NOMO-1 treated with dmso at 0.1 percent for 144 hours (cell line): ENCODE measurements at regions not wholly inside any gene's neighbourhood (a gene's known extent, or its start where the extent isn't known, plus 50 kb on each side); places are given as distances from the start of the nearest gene placed in this dataset.
A peak's percentile ranks its signal among the peaks of the same experiment; 100 is the strongest.
"Not testable (repeated sequence)": the region's sequence is repeated elsewhere in the genome, so short reads cannot be mapped to it uniquely, and the experiment has no call there.

ENCODE experiments used
- DNase-seq: peaks from one replicate; lab custom pipeline; 2025; ENCODE audit not compliant: unreplicated experiment; lab: John Stamatoyannopoulos, UW

- no peak for DNase-seq
Observed at GRCh38 chrX:102784550-102784949, 64.0 kb downstream of the GPRASP3 start.

- no peak for DNase-seq
Observed at GRCh38 chrX:102787283-102787682, 66.7 kb downstream of the GPRASP3 start.

DNA sequence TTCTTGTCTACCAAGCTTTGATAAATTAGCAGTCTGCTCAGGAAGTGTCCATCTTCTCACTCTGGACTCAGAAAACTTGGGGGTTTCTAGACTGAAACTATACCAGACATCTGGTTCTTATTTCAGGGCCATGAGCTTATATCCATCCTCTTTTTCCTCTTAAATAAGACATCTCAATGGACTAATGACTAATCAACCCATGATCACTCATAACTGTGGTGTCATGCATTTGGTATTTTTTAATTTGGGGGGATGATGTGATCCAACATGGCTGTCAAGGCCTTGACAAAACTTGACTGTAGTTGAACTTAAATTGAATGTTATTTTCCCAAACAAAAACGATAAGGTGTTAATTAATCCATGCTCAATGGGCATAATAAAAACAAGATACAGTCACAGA lies 87.8 kb downstream of the GPRASP3 start:
- no peak for DNase-seq

DNA sequence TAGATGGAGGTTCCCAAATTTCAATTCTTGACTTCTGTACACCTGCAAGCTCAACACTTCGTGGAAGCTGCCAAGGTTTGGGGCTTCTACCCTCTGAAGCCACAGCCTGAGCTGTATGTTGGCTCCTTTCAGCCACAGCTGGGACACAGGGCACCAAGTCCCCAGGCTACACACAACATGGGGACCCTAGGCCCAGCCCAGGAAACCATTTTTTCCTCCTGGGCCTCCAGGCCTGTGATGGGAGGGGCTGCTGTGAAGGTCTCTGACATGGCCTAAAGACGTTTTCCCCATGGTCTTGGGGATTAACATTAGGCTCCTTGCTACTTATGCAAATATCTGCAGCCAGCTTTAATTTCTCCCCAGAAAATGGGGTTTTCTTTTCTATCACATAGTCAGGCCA lies 97.7 kb downstream of the GPRASP3 start:
- DNase-seq: not testable (repeated sequence)

GRCh38 chrX:102832661-102833060 lies 104.4 kb upstream of the RAB40AL start:
- no peak for DNase-seq

DNA sequence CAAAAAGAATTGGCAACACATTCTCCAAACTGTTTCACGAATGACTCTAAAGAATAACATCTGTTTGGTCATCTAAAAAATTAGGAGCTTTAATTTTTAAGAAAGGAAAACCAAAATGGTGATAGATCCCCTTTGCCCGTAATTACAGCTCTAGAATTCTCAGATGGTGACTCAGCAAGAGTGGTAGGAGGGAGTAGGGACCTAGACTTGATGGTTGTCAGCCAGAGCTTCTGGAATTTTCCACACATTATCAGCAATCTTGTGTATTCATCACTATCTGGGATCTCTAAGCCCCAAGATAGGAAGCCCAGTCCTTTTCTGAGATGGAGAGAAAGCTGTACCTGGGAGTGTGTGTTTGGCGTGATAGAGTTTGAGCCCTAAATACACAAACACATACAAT lies 103.9 kb upstream of the RAB40AL start:
- no peak for DNase-seq

- DNase-seq: no peak
Observed at GRCh38 chrX:102835504-102836146, 101.4 kb upstream of the RAB40AL start.

DNA sequence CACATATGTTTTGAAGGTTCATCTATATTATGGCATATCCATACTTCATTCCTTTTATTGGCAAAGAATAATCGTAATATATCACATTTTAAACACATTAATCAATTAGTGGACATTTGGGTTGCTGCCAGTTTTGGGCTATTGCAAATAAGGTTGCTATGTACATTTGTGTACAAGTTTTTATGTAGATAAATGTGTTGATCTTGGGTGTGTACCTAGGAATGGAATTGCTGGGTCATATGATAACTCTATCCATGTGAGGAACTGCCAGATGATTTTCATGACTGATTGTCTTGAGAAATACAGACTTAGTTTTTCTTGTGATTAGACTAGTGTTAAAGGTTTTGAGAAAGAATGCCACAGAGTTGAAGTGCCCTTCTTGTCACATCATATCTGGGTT lies 99.2 kb upstream of the RAB40AL start:
- DNase-seq: no peak

DNA sequence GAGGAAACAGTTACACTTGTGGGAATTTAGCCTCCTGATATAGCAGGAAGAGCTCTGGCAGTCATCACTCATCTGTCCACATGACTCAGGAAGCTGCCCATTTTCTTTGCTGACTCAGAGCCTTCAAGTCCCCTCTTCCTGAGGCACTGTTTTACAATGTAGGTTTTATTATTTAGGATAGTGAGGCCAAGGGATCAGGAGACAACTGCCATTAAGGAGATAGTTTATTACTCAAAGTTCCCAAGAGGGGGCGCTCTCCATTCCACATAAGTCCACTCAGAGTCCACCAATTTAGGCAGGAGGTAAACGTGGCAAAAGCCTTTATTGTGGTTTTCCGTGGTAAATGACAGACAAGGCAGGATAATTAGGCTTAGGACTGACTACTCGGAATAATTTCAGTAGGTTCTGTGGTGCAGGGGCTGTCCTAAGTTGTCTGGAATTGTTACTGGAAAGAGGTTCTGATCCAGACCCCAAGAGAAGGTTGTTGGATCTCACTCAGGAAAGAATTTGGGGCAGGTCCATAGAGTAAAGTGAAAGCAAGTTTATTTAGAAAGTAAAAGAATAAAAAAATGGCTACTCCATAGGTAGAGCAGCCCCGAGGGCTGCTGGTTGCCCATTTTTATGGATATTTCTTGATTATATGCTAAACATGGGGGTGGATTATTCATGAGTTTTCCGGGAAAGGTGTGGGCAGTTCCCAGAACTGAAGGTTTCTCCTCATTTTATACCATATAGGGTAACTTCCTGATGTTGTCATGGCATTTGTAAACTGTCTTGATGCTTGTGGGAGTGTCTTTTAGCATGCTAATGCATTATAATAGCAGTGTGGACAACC lies 96.0 kb upstream of the RAB40AL start:
- DNase-seq: no peak

GRCh38 chrX:102841706-102842003 lies 95.4 kb upstream of the RAB40AL start:
- no peak for DNase-seq

DNA sequence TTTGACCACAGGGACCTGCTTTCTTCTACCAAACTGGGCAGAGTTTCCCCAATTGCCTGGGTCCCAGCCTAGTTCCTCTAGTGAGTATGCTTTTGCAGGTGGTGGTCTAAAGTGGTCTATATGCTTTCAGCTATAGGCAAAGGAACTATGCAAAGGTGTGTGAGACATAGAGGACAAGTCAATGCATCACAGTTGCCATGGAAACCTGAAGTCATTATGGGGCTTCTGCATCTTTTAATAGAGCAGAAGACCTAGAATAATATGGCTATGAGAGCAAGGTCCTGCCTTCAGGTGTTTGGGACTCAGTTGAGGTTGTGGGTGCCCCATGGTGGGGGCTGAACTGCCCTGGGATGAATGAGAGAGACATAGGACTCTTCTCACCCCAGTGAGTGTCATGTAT lies 92.1 kb upstream of the RAB40AL start:
- no peak for DNase-seq

DNA sequence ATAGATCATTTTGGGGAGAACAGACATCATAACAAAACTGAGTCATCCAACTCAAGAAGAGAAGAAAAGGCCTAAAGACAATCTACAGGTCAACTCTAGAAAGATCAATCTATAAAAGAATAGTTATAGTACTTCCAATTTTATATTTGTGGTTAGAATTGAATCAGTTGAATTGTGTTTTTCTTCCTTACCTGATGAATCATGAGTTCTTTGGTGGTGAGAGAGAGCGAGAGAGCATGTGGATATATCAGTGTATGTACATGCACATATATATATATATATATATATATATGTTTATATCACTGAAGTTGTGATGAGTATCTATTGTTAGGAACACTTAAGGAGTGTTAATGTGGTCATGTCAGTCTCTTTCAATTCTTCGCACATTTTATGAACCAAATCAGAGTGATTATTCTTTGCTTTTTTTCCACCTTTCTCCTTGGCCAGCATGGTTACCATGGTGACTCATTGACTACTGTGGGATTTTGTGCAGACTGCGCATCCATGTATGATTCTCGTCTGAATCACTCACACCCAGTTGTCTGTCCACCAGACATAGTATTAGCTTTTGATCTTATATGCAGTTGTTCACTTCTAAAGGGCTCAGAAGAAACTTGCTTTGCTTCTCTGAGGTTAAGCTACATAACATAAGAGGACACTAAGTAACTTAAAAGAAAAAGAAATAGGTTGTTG lies 90.4 kb upstream of the RAB40AL start:
- no peak for DNase-seq

DNA sequence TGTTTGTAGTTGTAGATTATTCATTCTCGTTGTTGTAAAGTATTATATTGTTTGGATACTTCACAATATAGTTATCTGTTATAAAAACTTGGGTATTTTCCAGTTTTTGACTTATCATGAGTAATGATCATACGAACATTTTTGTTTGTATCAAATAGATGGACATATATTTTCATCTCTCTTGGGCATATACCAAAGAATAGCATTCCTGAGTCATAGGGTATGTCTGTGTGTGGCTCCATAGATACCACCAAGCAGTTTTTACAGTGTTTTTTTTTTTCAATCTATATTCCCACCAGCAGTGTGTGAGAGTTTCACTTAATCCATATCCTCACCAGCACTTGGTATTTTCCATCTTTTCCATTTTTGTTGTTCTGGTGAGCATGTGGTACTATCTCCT lies 89.7 kb upstream of the RAB40AL start:
- DNase-seq: no peak

GRCh38 chrX:102849396-102849795 lies 87.7 kb upstream of the RAB40AL start:
- no peak for DNase-seq

- DNase-seq: not testable (repeated sequence)
Observed at GRCh38 chrX:102858826-102859549, 78.1 kb upstream of the RAB40AL start.

- no peak for DNase-seq
Observed at GRCh38 chrX:102859550-102859871, 77.6 kb upstream of the RAB40AL start.

GRCh38 chrX:102860235-102860634 lies 76.8 kb upstream of the RAB40AL start:
- no peak for DNase-seq

DNA sequence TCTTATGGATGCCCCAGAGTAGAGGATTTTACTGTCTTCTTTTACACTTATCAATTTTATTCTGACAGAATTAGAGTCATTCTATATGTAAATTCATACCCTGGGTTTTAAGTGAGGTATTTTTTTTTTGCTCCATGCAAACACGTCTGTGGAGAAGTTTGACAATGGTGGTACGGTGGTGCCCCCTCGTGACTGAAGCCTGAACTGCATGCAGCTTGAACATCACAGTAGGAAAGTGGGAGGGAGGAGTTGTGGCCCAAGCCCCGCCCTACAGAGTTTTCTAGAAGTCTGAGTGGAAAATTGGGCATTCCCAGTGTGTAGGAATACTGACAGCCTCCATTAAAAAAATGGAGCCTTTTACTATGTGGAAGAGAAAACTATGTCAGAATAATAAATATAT lies 73.3 kb upstream of the RAB40AL start:
- DNase-seq: peak; percentile 52

- no peak for DNase-seq
Observed at GRCh38 chrX:102866981-102867656, 70.0 kb upstream of the RAB40AL start.

GRCh38 chrX:102883491-102883890 lies 53.6 kb upstream of the RAB40AL start:
- DNase-seq: no peak
